Activated B cell treated with CpG ODN at 0.5 μM for 24 hours (primary cell): ENCODE measurements at regions not wholly inside any gene's neighbourhood (a gene's known extent, or its start where the extent isn't known, plus 50 kb on each side); places are given as distances from the start of the nearest gene placed in this dataset.
"Not testable (repeated sequence)": the region's sequence is repeated elsewhere in the genome, so short reads cannot be mapped to it uniquely, and the experiment has no call there.

Experiments used
- ATAC-seq: fragments of 200-7000 bp; cut with Tn5 transposase; one replicate; pipeline ENCODE4 v1.10.0; 2021; ENCODE audit warnings: low read depth, mild to moderate bottlenecking, moderate library complexity
- CTCF ChIA-PET: fragments of 350-600 bp; sonication (Branson Sonifier 250); formaldehyde crosslinking; loops from one replicate; lab custom pipeline; 2021; ENCODE audit warnings: antibody characterized with exemption; lab: Charles Lee
- POLR2A ChIA-PET: fragments of 350-600 bp; sonication (Branson Sonifier 250); formaldehyde crosslinking; loops from one replicate; lab custom pipeline; 2021; ENCODE audit warnings: antibody characterized with exemption; lab: Charles Lee
- DNase-seq: peaks from one replicate; pipeline ENCODE4 v3.0.0; 2022
- H3K27ac Mint-ChIP-seq: one replicate; pipeline ENCODE4 v1.8.0; 2020; ENCODE audit warnings: mixed read lengths
- H3K27me3 Mint-ChIP-seq: one replicate; pipeline ENCODE4 v1.8.0; 2021; ENCODE audit warnings: mixed read lengths
- H3K36me3 Mint-ChIP-seq: one replicate; pipeline ENCODE4 v1.8.0; 2021; ENCODE audit warnings: low read depth, mixed read lengths
- H3K4me1 Mint-ChIP-seq: one replicate; pipeline ENCODE4 v1.8.0; 2021; ENCODE audit warnings: mixed read lengths
- H3K4me3 Mint-ChIP-seq: one replicate; pipeline ENCODE4 v1.8.0; 2020; ENCODE audit warnings: mild to moderate bottlenecking, mixed read lengths
- H3K9me3 Mint-ChIP-seq: one replicate; pipeline ENCODE4 v1.8.0; 2020; ENCODE audit warnings: mixed read lengths
- CTCF ChIP-seq: fragments of 200-600 bp; IDR thresholded peaks from one replicate; pipeline ENCODE4 v1.8.0; 2022; ENCODE audit warnings: antibody characterized with exemption, mild to moderate bottlenecking
- intact Hi-C: fragments of 100-400 bp; cut with micrococcal nuclease; formaldehyde crosslinking; loops from one replicate; pipeline ENCODE4 v1.15.1; 2024

- POLR2A ChIA-PET: no interaction called here
- no peak for ATAC-seq
- intact Hi-C loops: no loop called here
- H3K9me3 Mint-ChIP-seq: no peaks in the 10 kb centered on the region
- no peak for TF ChIP-seq CTCF
- H3K27me3 Mint-ChIP-seq: no peaks in the 10 kb centered on the region
- DNase-seq: no peak
- H3K36me3 Mint-ChIP-seq: no peaks in the 10 kb centered on the region
- no peak overlapping the region for H3K27ac Mint-ChIP-seq
- H3K4me1 Mint-ChIP-seq: peaks cover 7% of the 10 kb centered on the region
- no peak overlapping the region for H3K4me3 Mint-ChIP-seq
- CTCF ChIA-PET: no interaction called here
These were observed 185.8 kb downstream of the B3GLCT start for GRCh38 chr13:31385540-31385939.

- intact Hi-C loops: no loop called here
- H3K36me3 Mint-ChIP-seq: no peaks in the 10 kb centered on the region
- ChIA-PET CTCF (no interaction called here), POLR2A (no interaction called here)
- no peak overlapping the region for H3K27ac Mint-ChIP-seq
- peaks cover 8% of the 10 kb centered on the region for H3K9me3 Mint-ChIP-seq
- no peaks in the 10 kb centered on the region for H3K27me3 Mint-ChIP-seq
- DNase-seq: no peak
- ATAC-seq: no peak
- no peaks in the 10 kb centered on the region for H3K4me1 Mint-ChIP-seq
- H3K4me3 Mint-ChIP-seq: no peak overlapping the region
- TF ChIP-seq CTCF: no peak
These were observed 194.7 kb downstream of the B3GLCT start for GRCh38 chr13:31394506-31394905.

GRCh38 chr13:31395090-31395489, 195.3 kb downstream of the B3GLCT start:
- H3K36me3 Mint-ChIP-seq: no peaks in the 10 kb centered on the region
- peaks cover 12% of the 10 kb centered on the region for H3K9me3 Mint-ChIP-seq
- H3K27ac Mint-ChIP-seq: no peak overlapping the region
- TF ChIP-seq CTCF: no peak
- intact Hi-C loops: no loop called here
- no peak for ATAC-seq
- no peaks in the 10 kb centered on the region for H3K4me1 Mint-ChIP-seq
- CTCF ChIA-PET: no interaction called here
- H3K4me3 Mint-ChIP-seq: no peak overlapping the region
- POLR2A ChIA-PET: no interaction called here
- no peaks in the 10 kb centered on the region for H3K27me3 Mint-ChIP-seq
- no peak for DNase-seq

GRCh38 chr13:31399690-31400089, 199.9 kb downstream of the B3GLCT start:
- Mint-ChIP-seq H3K9me3 (peaks cover 18% of the 10 kb centered on the region), H3K36me3 (no peaks in the 10 kb centered on the region), H3K27me3 (no peaks in the 10 kb centered on the region), H3K4me3 (no peak overlapping the region), H3K4me1 (no peaks in the 10 kb centered on the region), H3K27ac (no peak overlapping the region)
- DNase-seq (no peak), ATAC-seq (no peak)
- intact Hi-C loops: no loop called here
- ChIA-PET POLR2A (no interaction called here), CTCF (no interaction called here)
- TF ChIP-seq CTCF: no peak

GRCh38 chr13:31403711-31404110, 203.9 kb downstream of the B3GLCT start:
- ATAC-seq, H3K36me3 Mint-ChIP-seq, intact Hi-C loops, DNase-seq, CTCF ChIA-PET, POLR2A ChIA-PET, H3K4me1 Mint-ChIP-seq, H3K4me3 Mint-ChIP-seq, H3K27me3 Mint-ChIP-seq, H3K27ac Mint-ChIP-seq: not testable (repeated sequence)
- peaks cover 14% of the 10 kb centered on the region for H3K9me3 Mint-ChIP-seq

- Mint-ChIP-seq H3K9me3 (no peaks in the 10 kb centered on the region), H3K4me1 (no peaks in the 10 kb centered on the region), H3K36me3 (no peaks in the 10 kb centered on the region), H3K4me3 (no peak overlapping the region), H3K27ac (no peak overlapping the region), H3K27me3 (no peaks in the 10 kb centered on the region)
- ATAC-seq (no peak), DNase-seq (no peak)
- TF ChIP-seq CTCF: no peak
- POLR2A ChIA-PET: no interaction called here
- intact Hi-C loops: loop anchor here (5.0 kb wide), 1 partner anchor 172 kb away; no protein-coding TSS in a partner anchor
- CTCF ChIA-PET: interaction anchor here (0.7 kb wide), 1 partner anchor 172 kb away, joined by 3 read pairs; no protein-coding TSS in a partner anchor
These were observed 209.2 kb downstream of the B3GLCT start for GRCh38 chr13:31408927-31409326.
